Gastrocnemius medialis (tissue), 4 donors: ENCODE measurements at regions not wholly inside any gene's neighbourhood (a gene's known extent, or its start where the extent isn't known, plus 50 kb on each side); places are given as distances from the start of the nearest gene placed in this dataset.

Experiments used
- ATAC-seq, 2 donors: fragments of 150-250 bp; one replicate each; pipeline ENCODE4 v1.9.1; 2016
- DNase-seq, 2 donors: peaks; one replicate each; pipeline ENCODE4 v3.0.0-alpha.2; 2019
- H3K27ac ChIP-seq, 4 donors: fragments of 200-600 bp; sonication (generic); 1 replicate in 1 of 4; 2 replicates in 3 of 4; pipeline ENCODE4 v1.5.1; 2016 to 2018; ENCODE audit warnings: mild to moderate bottlenecking in 2 of 4, moderate library complexity in 1 of 4
- H3K27me3 ChIP-seq, 3 donors: fragments of 200-600 bp; sonication (generic) in 2 of 3; 1 replicate in 1 of 3; 2 replicates in 2 of 3; pipeline versions ENCODE4 v1.5.1 to v1.6.0; 2016 to 2019; ENCODE audit warnings: mild to moderate bottlenecking in 1 of 3, moderate library complexity in 1 of 3
- H3K36me3 ChIP-seq, 2 donors: fragments of 200-600 bp; sonication (generic) in 1 of 2; one replicate each; pipeline ENCODE4 v1.5.1; 2017 to 2018
- H3K4me1 ChIP-seq, 2 donors: fragments of 200-600 bp; sonication (generic) in 1 of 2; one replicate each; pipeline ENCODE4 v1.5.1; 2016 to 2017; ENCODE audit warnings: mild to moderate bottlenecking in 2 of 2
- H3K4me3 ChIP-seq, 4 donors: fragments of 200-600 bp; sonication (generic) in 3 of 4; 1 replicate in 1 of 4; 2 replicates in 3 of 4; pipeline ENCODE4 v1.5.1; 2016 to 2019; ENCODE audit warnings: mild to moderate bottlenecking in 2 of 4
- H3K9me3 ChIP-seq, 3 donors: fragments of 200-600 bp; sonication (generic) in 2 of 3; 1 replicate in 1 of 3; 2 replicates in 2 of 3; pipeline ENCODE4 v1.5.1; 2016 to 2019
- CTCF ChIP-seq, 5 experiments: fragments of 450-650 bp in 3 of 5; fragments of 200-600 bp in 2 of 5; sonication (generic) in 2 of 5; IDR thresholded peaks in 4 of 5; conservative IDR thresholded peaks in 1 of 5; 1 replicate in 4 of 5; 2 replicates in 1 of 5; pipeline ENCODE4 v1.5.1; 2016 to 2019; ENCODE audit warnings: antibody characterized with exemption in 5 of 5, mild to moderate bottlenecking in 3 of 5, moderate library complexity in 3 of 5
- POLR2A ChIP-seq, 2 donors: fragments of 450-650 bp; IDR thresholded peaks; one replicate each; pipeline ENCODE4 v1.6.1; 2017; ENCODE audit warnings: antibody characterized with exemption in 2 of 2, mild to moderate bottlenecking in 2 of 2, moderate library complexity in 2 of 2
- in situ Hi-C, 4 donors: fragments of 200-750 bp; cut with MboI; loops; one replicate each; pipeline versions ENCODE4 v1.15.0 to v1.8.0; 2017; ENCODE audit warnings: low sequenced_read_pairs in 4 of 4
- intact Hi-C: fragments of 100-400 bp; cut with DNase I; formaldehyde crosslinking; loops from one replicate; pipeline ENCODE4 v1.15.1; 2023; ENCODE audit warnings: low total_unique reads

- intact Hi-C loops, result no loop called here
- H3K4me3 ChIP-seq, result no peak overlapping the region
- H3K27me3 ChIP-seq, result no peaks in the 10 kb centered on the region
- H3K36me3 ChIP-seq, result no peaks in the 10 kb centered on the region
- H3K4me1 ChIP-seq, result no peaks in the 10 kb centered on the region
- no peak for TF ChIP-seq POLR2A (IDR thresholded peaks at IDR 0.05)
- TF ChIP-seq CTCF (IDR thresholded peaks at IDR 0.05 in 4 of 5, conservative IDR thresholded peaks at IDR 0.05 in 1 of 5), result no peak
- ATAC-seq, result no peak
- in situ Hi-C loops, result no loop called here
- no peaks in the 10 kb centered on the region for H3K9me3 ChIP-seq
- no peak overlapping the region for H3K27ac ChIP-seq
- no peak for DNase-seq
These were observed 235.1 kb upstream of the MIR17HG start for GRCh38 chr13:91112201-91112923.

- intact Hi-C loops, result no loop called here
- no peak for ATAC-seq
- in situ Hi-C loops, result no loop called here
These were observed 234.6 kb upstream of the MIR17HG start for GRCh38 chr13:91112924-91113277.

GRCh38 chr13:91115776-91116175 lies 231.7 kb upstream of the MIR17HG start:
- ATAC-seq (no peak), DNase-seq (no peak)
- intact Hi-C loops (no loop called here), in situ Hi-C loops (no loop called here)
- H3K4me3 ChIP-seq, result no peak overlapping the region
- no peaks in the 10 kb centered on the region for H3K27me3 ChIP-seq
- TF ChIP-seq CTCF (IDR thresholded peaks at IDR 0.05 in 4 of 5, conservative IDR thresholded peaks at IDR 0.05 in 1 of 5) (no peak), POLR2A (IDR thresholded peaks at IDR 0.05) (no peak)
- no peak overlapping the region for H3K27ac ChIP-seq
- H3K4me1 ChIP-seq, result no peaks in the 10 kb centered on the region
- no peaks in the 10 kb centered on the region for H3K9me3 ChIP-seq
- no peaks in the 10 kb centered on the region for H3K36me3 ChIP-seq

More at GRCh38 chr13:91112924-91113277, 234.6 kb upstream of the MIR17HG start:
- H3K4me1 ChIP-seq, result no peaks in the 10 kb centered on the region
- no peak overlapping the region for H3K27ac ChIP-seq
- H3K9me3 ChIP-seq, result no peaks in the 10 kb centered on the region
- H3K4me3 ChIP-seq, result no peak overlapping the region
- H3K27me3 ChIP-seq, result no peaks in the 10 kb centered on the region
- TF ChIP-seq CTCF (IDR thresholded peaks at IDR 0.05 in 4 of 5, conservative IDR thresholded peaks at IDR 0.05 in 1 of 5) (no peak), POLR2A (IDR thresholded peaks at IDR 0.05) (no peak)
- H3K36me3 ChIP-seq, result no peaks in the 10 kb centered on the region
- no peak for DNase-seq

- Histone ChIP-seq H3K4me1 (no peaks in the 10 kb centered on the region), H3K36me3 (no peaks in the 10 kb centered on the region), H3K27ac (no peak overlapping the region), H3K9me3 (no peaks in the 10 kb centered on the region), H3K27me3 (no peaks in the 10 kb centered on the region), H3K4me3 (no peak overlapping the region)
- in situ Hi-C loops (no loop called here), intact Hi-C loops (no loop called here)
- DNase-seq, result no peak
- ATAC-seq, result no peak
- TF ChIP-seq CTCF (IDR thresholded peaks at IDR 0.05 in 4 of 5, conservative IDR thresholded peaks at IDR 0.05 in 1 of 5) (no peak), POLR2A (IDR thresholded peaks at IDR 0.05) (no peak)
These were observed 230.1 kb upstream of the MIR17HG start for GRCh38 chr13:91117351-91117750.

GRCh38 chr13:91119643-91120042 lies 227.8 kb upstream of the MIR17HG start:
- intact Hi-C loops, result no loop called here
- no peak for TF ChIP-seq CTCF (IDR thresholded peaks at IDR 0.05 in 4 of 5, conservative IDR thresholded peaks at IDR 0.05 in 1 of 5)
- no peak for TF ChIP-seq POLR2A (IDR thresholded peaks at IDR 0.05)
- no peaks in the 10 kb centered on the region for H3K9me3 ChIP-seq
- no peaks in the 10 kb centered on the region for H3K27me3 ChIP-seq
- H3K4me3 ChIP-seq, result no peak overlapping the region
- H3K27ac ChIP-seq, result no peak overlapping the region
- H3K4me1 ChIP-seq, result no peaks in the 10 kb centered on the region
- no peaks in the 10 kb centered on the region for H3K36me3 ChIP-seq
- DNase-seq (no peak), ATAC-seq (no peak)
- in situ Hi-C loops, result no loop called here
